ENCODE measurements at regions not wholly inside any gene's neighbourhood (a gene's known extent, or its start where the extent isn't known, plus 50 kb on each side); places are given as distances from the start of the nearest gene placed in this dataset.

- no peak for DNase-seq
Measured at GRCh38 chr20:39890697-39891096, 798.3 kb downstream of the MAFB start.

GRCh38 chr20:39888310-39888709 is 800.7 kb downstream of the MAFB start:
- no peak for DNase-seq

GRCh38 chr20:39886650-39887190 is 802.3 kb downstream of the MAFB start:
- no peak for DNase-seq

- DNase-seq, result no peak
Measured at GRCh38 chr20:39885975-39886649, 802.9 kb downstream of the MAFB start.

GRCh38 chr20:39882806-39883205 is 806.2 kb downstream of the MAFB start:
- DNase-seq, result no peak

- DNase-seq, result no peak
Measured at GRCh38 chr20:39880890-39881289, 808.1 kb downstream of the MAFB start.

GRCh38 chr20:39879296-39879695 is 809.7 kb downstream of the MAFB start:
- DNase-seq, result no peak

- DNase-seq, result no peak
Measured at GRCh38 chr20:39878809-39879208, 810.2 kb downstream of the MAFB start.

GRCh38 chr20:39878320-39878719 is 810.7 kb downstream of the MAFB start:
- DNase-seq, result no peak

GRCh38 chr20:39877788-39878187 is 811.2 kb downstream of the MAFB start:
- no peak for DNase-seq

- DNase-seq, result no peak
Measured at GRCh38 chr20:39876976-39877635, 811.9 kb downstream of the MAFB start.

GRCh38 chr20:39875492-39876110 is 813.4 kb downstream of the MAFB start:
- DNase-seq, result no peak

- no peak for DNase-seq
Measured at GRCh38 chr20:39874049-39874893, 814.8 kb downstream of the MAFB start.

GRCh38 chr20:39873286-39873685 is 815.8 kb downstream of the MAFB start:
- no peak for DNase-seq

- no peak for DNase-seq
Measured at GRCh38 chr20:39871013-39871412, 818.0 kb downstream of the MAFB start.

GRCh38 chr20:39865446-39865845 is 823.6 kb downstream of the MAFB start:
- DNase-seq, result no peak

- no peak for DNase-seq
Measured at GRCh38 chr20:39862470-39862891, 826.6 kb downstream of the MAFB start.

GRCh38 chr20:39861381-39861780 is 827.7 kb downstream of the MAFB start:
- no peak for DNase-seq

- no peak for DNase-seq
Measured at GRCh38 chr20:39857835-39858234, 831.2 kb downstream of the MAFB start.

GRCh38 chr20:39857187-39857586 is 831.8 kb downstream of the MAFB start:
- DNase-seq, result no peak

GRCh38 chr20:39855799-39856198 is 833.2 kb downstream of the MAFB start:
- no peak for DNase-seq

- no peak for DNase-seq
Measured at GRCh38 chr20:39855056-39855455, 834.0 kb downstream of the MAFB start.

GRCh38 chr20:39853636-39854035 is 835.4 kb downstream of the MAFB start:
- DNase-seq, result no peak
